GM23338 (cell line): ENCODE measurements at regions not wholly inside any gene's neighbourhood (a gene's known extent, or its start where the extent isn't known, plus 50 kb on each side); places are given as distances from the start of the nearest gene placed in this dataset.

Experiments
- ATAC-seq: fragments of 200-7000 bp; cut with Tn5 transposase; 3 replicates; pipeline ENCODE4 v1.9.1; 2020
- DNase-seq: peaks from one replicate; pipeline ENCODE4 v3.0.0-alpha.2; 2015; ENCODE audit warnings: low spot score
- H2AFZ ChIP-seq: fragments of 200-600 bp; sonication (generic); 2 replicates; pipeline ENCODE4 v1.8.0; 2016; ENCODE audit warnings: antibody characterized with exemption, mild to moderate bottlenecking, moderate library complexity
- H3F3A ChIP-seq: fragments of 200-600 bp; sonication (generic); replicated peaks from 2 replicates; pipeline ENCODE4 v1.8.0; 2017; ENCODE audit warnings: antibody characterized with exemption, mixed run types, low read depth
- H3K27ac ChIP-seq: fragments of 200-600 bp; sonication (generic); 2 replicates; pipeline ENCODE4 v1.6.1; 2016; ENCODE audit warnings: low read depth
- H3K27me3 ChIP-seq: fragments of 200-600 bp; sonication (generic); 2 replicates; pipeline ENCODE4 v1.8.0; 2016; ENCODE audit warnings: mild to moderate bottlenecking, mixed run types, moderate library complexity; ENCODE audit not compliant: insufficient read depth
- H3K36me3 ChIP-seq: fragments of 200-600 bp; sonication (generic); 2 replicates; pipeline ENCODE4 v1.8.0; 2016; ENCODE audit warnings: mild to moderate bottlenecking; ENCODE audit not compliant: insufficient read depth
- H3K4me1 ChIP-seq: fragments of 200-600 bp; sonication (generic); 2 replicates; pipeline ENCODE4 v1.8.0; 2016; ENCODE audit warnings: mild to moderate bottlenecking, moderate library complexity; ENCODE audit not compliant: insufficient read depth
- H3K4me2 ChIP-seq: fragments of 200-600 bp; sonication (generic); 2 replicates; pipeline ENCODE4 v1.7.1; 2017; ENCODE audit warnings: mixed run types
- H3K4me3 ChIP-seq: fragments of 200-600 bp; sonication (generic); 2 replicates; pipeline ENCODE4 v1.6.1; 2016; ENCODE audit warnings: mixed run types
- H3K79me2 ChIP-seq: fragments of 200-600 bp; sonication (generic); replicated peaks from 2 replicates; pipeline ENCODE4 v1.8.0; 2017; ENCODE audit warnings: mild to moderate bottlenecking; ENCODE audit not compliant: insufficient read depth
- H3K9me2 ChIP-seq: fragments of 200-600 bp; sonication (generic); 2 replicates; pipeline ENCODE4 v1.8.0; 2017; ENCODE audit not compliant: insufficient read depth
- H4K20me1 ChIP-seq: fragments of 200-600 bp; sonication (generic); replicated peaks from 2 replicates; pipeline ENCODE4 v1.8.0; 2017; ENCODE audit warnings: mild to moderate bottlenecking; ENCODE audit not compliant: insufficient read depth
- H3K27ac Mint-ChIP-seq: 2 replicates; pipeline ENCODE4 v1.8.0; 2020; ENCODE audit warnings: inconsistent platforms, mild to moderate bottlenecking, moderate library complexity, mixed read lengths
- H3K27me3 Mint-ChIP-seq: 3 replicates; pipeline ENCODE4 v1.8.0; 2022; ENCODE audit warnings: low read depth, mild to moderate bottlenecking, moderate library complexity, mixed read lengths, inconsistent platforms; ENCODE audit not compliant: insufficient read depth, poor library complexity
- H3K36me3 Mint-ChIP-seq: 3 replicates; pipeline ENCODE4 v1.8.0; 2021; ENCODE audit warnings: low read depth, mild to moderate bottlenecking, inconsistent platforms, moderate library complexity, mixed read lengths
- H3K4me1 Mint-ChIP-seq: 3 replicates; pipeline ENCODE4 v1.8.0; 2020; ENCODE audit warnings: mild to moderate bottlenecking, inconsistent platforms, mixed read lengths
- H3K4me3 Mint-ChIP-seq: 3 replicates; pipeline ENCODE4 v1.8.0; 2021; ENCODE audit warnings: moderate library complexity, mild to moderate bottlenecking, inconsistent platforms, mixed read lengths
- H3K9me3 Mint-ChIP-seq: 3 replicates; pipeline ENCODE4 v1.8.0; 2020; ENCODE audit warnings: moderate library complexity, mild to moderate bottlenecking, inconsistent platforms, mixed read lengths
- CREB1 ChIP-seq: fragments of 250-450 bp; sonication (Bioruptor Pico); IDR thresholded peaks from 2 replicates; pipeline ENCODE4 v1.5.0; 2020; ENCODE audit warnings: low read depth, mild to moderate bottlenecking, moderate library complexity
- EZH2 ChIP-seq: fragments of 200-600 bp; sonication (generic); IDR thresholded peaks from one replicate; pipeline ENCODE4 v1.8.0; 2017; ENCODE audit warnings: antibody characterized with exemption, mild to moderate bottlenecking, low read depth; ENCODE audit not compliant: unreplicated experiment
- EZH2phosphoT487 ChIP-seq: fragments of 200-600 bp; sonication (generic); IDR thresholded peaks from one replicate; pipeline ENCODE4 v1.8.1; 2018; ENCODE audit warnings: antibody characterized with exemption; ENCODE audit not compliant: unreplicated experiment
- JUNB ChIP-seq: IDR thresholded peaks from one replicate; pipeline ENCODE4 v1.6.1; 2016; ENCODE audit warnings: antibody characterized with exemption; ENCODE audit not compliant: unreplicated experiment
- REST ChIP-seq: IDR thresholded peaks from one replicate; pipeline ENCODE4 v1.6.1; 2018; ENCODE audit warnings: antibody characterized with exemption; ENCODE audit not compliant: unreplicated experiment
- STAT1 ChIP-seq: IDR thresholded peaks from one replicate; pipeline ENCODE4 v1.6.1; 2016; ENCODE audit warnings: antibody characterized with exemption; ENCODE audit not compliant: unreplicated experiment
- ZNF114 ChIP-seq: fragments of 250-450 bp; sonication (Bioruptor Pico); IDR thresholded peaks from 2 replicates; pipeline ENCODE4 v1.5.0; 2020; ENCODE audit warnings: mild to moderate bottlenecking, moderate library complexity
- TF ChIP-seq, protein P1 (sequence below): fragments of 250-450 bp; sonication (Bioruptor Pico); IDR thresholded peaks from 2 replicates; pipeline ENCODE4 v1.5.0; 2020; ENCODE audit warnings: mild to moderate bottlenecking, moderate library complexity
- TF ChIP-seq, protein P2 (sequence below), 2 experiments: fragments of 200-600 bp in 1 of 2; sonication (generic) in 1 of 2; conservative IDR thresholded peaks; 2 replicates each; pipeline versions ENCODE4 v1.5.1 to v1.6.1; 2016 to 2017; ENCODE audit warnings: antibody characterized with exemption in 2 of 2, low read depth in 2 of 2, mild to moderate bottlenecking in 2 of 2, moderate library complexity in 1 of 2

- Histone ChIP-seq H3K4me3 (no peak overlapping the region), H4K20me1 (no peaks in the 10 kb centered on the region), H3K27me3 (no peaks in the 10 kb centered on the region), H3K79me2 (no peaks in the 10 kb centered on the region), H3K27ac (no peak overlapping the region), H3K9me2 (no peaks in the 10 kb centered on the region), H3F3A (no peaks in the 10 kb centered on the region), H3K4me2 (no peak overlapping the region), H3K4me1 (no peaks in the 10 kb centered on the region), H2AFZ (no peak overlapping the region), H3K36me3 (no peaks in the 10 kb centered on the region)
- peaks cover 2% of the 10 kb centered on the region for H3K27me3 Mint-ChIP-seq
- no peak overlapping the region for H3K27ac Mint-ChIP-seq
- DNase-seq, result no peak
- H3K4me1 Mint-ChIP-seq, result no peaks in the 10 kb centered on the region
- no peak overlapping the region for H3K4me3 Mint-ChIP-seq
- H3K9me3 Mint-ChIP-seq, result no peaks in the 10 kb centered on the region
- TF ChIP-seq, protein P1, sequence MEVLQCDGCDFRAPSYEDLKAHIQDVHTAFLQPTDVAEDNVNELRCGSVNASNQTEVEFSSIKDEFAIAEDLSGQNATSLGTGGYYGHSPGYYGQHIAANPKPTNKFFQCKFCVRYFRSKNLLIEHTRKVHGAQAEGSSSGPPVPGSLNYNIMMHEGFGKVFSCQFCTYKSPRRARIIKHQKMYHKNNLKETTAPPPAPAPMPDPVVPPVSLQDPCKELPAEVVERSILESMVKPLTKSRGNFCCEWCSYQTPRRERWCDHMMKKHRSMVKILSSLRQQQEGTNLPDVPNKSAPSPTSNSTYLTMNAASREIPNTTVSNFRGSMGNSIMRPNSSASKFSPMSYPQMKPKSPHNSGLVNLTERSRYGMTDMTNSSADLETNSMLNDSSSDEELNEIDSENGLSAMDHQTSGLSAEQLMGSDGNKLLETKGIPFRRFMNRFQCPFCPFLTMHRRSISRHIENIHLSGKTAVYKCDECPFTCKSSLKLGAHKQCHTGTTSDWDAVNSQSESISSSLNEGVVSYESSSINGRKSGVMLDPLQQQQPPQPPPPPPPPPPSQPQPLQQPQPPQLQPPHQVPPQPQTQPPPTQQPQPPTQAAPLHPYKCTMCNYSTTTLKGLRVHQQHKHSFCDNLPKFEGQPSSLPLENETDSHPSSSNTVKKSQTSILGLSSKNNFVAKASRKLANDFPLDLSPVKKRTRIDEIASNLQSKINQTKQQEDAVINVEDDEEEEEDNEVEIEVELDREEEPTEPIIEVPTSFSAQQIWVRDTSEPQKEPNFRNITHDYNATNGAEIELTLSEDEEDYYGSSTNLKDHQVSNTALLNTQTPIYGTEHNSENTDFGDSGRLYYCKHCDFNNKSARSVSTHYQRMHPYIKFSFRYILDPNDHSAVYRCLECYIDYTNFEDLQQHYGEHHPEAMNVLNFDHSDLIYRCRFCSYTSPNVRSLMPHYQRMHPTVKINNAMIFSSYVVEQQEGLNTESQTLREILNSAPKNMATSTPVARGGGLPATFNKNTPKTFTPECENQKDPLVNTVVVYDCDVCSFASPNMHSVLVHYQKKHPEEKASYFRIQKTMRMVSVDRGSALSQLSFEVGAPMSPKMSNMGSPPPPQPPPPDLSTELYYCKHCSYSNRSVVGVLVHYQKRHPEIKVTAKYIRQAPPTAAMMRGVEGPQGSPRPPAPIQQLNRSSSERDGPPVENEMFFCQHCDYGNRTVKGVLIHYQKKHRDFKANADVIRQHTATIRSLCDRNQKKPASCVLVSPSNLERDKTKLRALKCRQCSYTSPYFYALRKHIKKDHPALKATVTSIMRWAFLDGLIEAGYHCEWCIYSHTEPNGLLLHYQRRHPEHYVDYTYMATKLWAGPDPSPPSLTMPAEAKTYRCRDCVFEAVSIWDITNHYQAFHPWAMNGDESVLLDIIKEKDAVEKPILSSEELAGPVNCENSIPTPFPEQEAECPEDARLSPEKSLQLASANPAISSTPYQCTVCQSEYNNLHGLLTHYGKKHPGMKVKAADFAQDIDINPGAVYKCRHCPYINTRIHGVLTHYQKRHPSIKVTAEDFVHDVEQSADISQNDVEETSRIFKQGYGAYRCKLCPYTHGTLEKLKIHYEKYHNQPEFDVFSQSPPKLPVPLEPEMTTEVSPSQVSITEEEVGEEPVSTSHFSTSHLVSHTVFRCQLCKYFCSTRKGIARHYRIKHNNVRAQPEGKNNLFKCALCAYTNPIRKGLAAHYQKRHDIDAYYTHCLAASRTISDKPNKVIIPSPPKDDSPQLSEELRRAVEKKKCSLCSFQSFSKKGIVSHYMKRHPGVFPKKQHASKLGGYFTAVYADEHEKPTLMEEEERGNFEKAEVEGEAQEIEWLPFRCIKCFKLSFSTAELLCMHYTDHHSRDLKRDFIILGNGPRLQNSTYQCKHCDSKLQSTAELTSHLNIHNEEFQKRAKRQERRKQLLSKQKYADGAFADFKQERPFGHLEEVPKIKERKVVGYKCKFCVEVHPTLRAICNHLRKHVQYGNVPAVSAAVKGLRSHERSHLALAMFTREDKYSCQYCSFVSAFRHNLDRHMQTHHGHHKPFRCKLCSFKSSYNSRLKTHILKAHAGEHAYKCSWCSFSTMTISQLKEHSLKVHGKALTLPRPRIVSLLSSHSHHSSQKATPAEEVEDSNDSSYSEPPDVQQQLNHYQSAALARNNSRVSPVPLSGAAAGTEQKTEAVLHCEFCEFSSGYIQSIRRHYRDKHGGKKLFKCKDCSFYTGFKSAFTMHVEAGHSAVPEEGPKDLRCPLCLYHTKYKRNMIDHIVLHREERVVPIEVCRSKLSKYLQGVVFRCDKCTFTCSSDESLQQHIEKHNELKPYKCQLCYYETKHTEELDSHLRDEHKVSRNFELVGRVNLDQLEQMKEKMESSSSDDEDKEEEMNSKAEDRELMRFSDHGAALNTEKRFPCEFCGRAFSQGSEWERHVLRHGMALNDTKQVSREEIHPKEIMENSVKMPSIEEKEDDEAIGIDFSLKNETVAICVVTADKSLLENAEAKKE (CRISPR knock-in tag), result no peak
- no peak for TF ChIP-seq JUNB
- no peak for TF ChIP-seq CREB1
- TF ChIP-seq STAT1, result no peak
- TF ChIP-seq REST, result no peak
- TF ChIP-seq, protein P2, sequence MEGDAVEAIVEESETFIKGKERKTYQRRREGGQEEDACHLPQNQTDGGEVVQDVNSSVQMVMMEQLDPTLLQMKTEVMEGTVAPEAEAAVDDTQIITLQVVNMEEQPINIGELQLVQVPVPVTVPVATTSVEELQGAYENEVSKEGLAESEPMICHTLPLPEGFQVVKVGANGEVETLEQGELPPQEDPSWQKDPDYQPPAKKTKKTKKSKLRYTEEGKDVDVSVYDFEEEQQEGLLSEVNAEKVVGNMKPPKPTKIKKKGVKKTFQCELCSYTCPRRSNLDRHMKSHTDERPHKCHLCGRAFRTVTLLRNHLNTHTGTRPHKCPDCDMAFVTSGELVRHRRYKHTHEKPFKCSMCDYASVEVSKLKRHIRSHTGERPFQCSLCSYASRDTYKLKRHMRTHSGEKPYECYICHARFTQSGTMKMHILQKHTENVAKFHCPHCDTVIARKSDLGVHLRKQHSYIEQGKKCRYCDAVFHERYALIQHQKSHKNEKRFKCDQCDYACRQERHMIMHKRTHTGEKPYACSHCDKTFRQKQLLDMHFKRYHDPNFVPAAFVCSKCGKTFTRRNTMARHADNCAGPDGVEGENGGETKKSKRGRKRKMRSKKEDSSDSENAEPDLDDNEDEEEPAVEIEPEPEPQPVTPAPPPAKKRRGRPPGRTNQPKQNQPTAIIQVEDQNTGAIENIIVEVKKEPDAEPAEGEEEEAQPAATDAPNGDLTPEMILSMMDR (conservative IDR thresholded peaks at IDR 0.05; ENCODE audit: low read depth in 2 of 2), result no peak
- no peak for TF ChIP-seq ZNF114 (CRISPR knock-in tag)
- TF ChIP-seq EZH2phosphoT487, result no peak
- TF ChIP-seq EZH2, result no peak
- ATAC-seq, result no peak
- no peaks in the 10 kb centered on the region for H3K36me3 Mint-ChIP-seq
Observed at GRCh38 chr2:2890901-2891300, 486.7 kb downstream of the EIPR1 start.
